ENCODE measurements at regions not wholly inside any gene's neighbourhood (a gene's known extent, or its start where the extent isn't known, plus 50 kb on each side); places are given as distances from the start of the nearest gene placed in this dataset.

DNA sequence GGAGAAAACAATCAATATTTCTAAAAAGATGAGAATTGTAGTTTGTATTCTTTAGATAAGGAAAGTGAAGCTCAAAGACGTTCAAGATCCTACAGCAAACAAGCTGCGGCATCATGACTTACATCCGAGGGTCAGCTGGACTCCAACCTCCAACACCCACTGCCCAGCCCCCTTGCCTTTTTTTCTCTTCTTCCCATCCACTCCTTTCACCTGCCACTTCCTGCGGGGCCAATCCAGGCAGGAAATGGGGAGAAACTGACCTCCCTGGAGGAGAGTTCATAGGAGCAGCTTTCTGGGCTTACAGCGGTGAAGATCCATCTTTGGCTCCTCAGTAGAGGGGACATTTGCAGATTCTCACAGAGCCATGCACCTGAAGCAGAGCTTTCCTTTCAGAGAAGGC is 361.5 kb downstream of the PTPRU start:
- Histone ChIP-seq H3K27me3 (replicated peaks; ENCODE audit: control insufficient read depth, insufficient read depth, low read length) (no peaks in the 10 kb centered on the region; the same call in 1 of the 2 replicates), H3K4me3 (ENCODE audit: low read depth, low read length) (no peak overlapping the region), H3K36me3 (ENCODE audit: control insufficient read depth, insufficient read depth, low read length) (no peaks in the 10 kb centered on the region), H3K4me1 (no peaks in the 10 kb centered on the region), H3K9me3 (no peaks in the 10 kb centered on the region)
- BruUV-seq (replicated peaks): no TSS peak
- intact Hi-C loops (cut with micrococcal nuclease; ENCODE audit: unreplicated experiment): no loop called here
- no peaks in the 10 kb centered on the region for H3K4me1 Mint-ChIP-seq (ENCODE audit: low read depth, unreplicated experiment)
- no peak overlapping the region for H3K4me3 Mint-ChIP-seq (ENCODE audit: unreplicated experiment)
- no peaks in the 10 kb centered on the region for H3K36me3 Mint-ChIP-seq (ENCODE audit: insufficient read depth, unreplicated experiment)
- TF ChIP-seq CTCF (IDR thresholded peaks at IDR 0.05; ENCODE audit: insufficient read depth in 1 of 2, low read depth in 1 of 2, low read length in 1 of 2, severe bottlenecking in 1 of 2, unreplicated experiment in 1 of 2): no peak
- DNase-seq: no peak
- no peak overlapping the region for H3K27ac Mint-ChIP-seq (ENCODE audit: unreplicated experiment)
- H3K9me3 Mint-ChIP-seq (ENCODE audit: unreplicated experiment): no peaks in the 10 kb centered on the region
- ChIA-PET CTCF (no interaction called here), POLR2A (no interaction called here)
- peaks cover 5% of the 10 kb centered on the region for H3K27me3 Mint-ChIP-seq (ENCODE audit: insufficient read depth, unreplicated experiment)

DNA sequence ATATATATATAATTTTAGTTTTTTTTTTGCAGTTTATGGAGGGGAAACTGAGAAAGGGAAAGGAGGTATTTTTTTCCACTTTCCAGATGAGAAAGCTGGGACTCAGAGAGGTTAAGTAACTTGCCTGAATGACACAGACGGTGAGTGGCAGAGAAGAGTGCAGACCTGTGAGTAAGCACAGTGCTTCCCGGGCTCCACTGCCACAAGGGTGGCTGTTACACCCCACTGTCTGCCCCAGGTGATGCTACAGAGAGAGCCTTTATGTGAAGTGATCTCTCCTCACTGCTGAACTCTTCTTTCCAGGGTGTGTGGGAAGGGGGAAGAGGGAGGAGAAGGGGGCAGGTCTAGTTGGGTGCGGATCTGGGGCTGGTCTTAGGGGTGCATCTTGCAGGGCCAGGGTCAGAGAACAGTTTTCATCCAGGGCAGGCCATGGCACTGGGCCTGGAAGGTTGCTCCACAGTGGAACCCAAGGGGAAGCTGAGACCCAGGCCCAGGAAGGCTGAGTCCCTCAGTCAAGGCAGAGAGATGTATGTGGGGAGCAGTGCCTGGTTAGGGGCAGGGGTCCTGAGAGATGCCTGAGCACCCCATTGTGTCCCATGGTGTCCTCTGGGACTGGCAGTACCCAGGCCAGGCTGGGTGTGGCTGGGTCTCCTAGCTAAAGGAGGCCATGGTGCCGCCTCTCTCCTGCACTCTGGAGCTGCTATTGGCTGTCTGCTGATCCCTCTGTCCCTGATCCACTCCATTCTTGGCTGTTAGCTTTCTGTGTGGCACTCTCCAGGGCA is 357.5 kb downstream of the PTPRU start:
- no peaks in the 10 kb centered on the region for H3K9me3 Mint-ChIP-seq (ENCODE audit: unreplicated experiment)
- ChIA-PET CTCF (no interaction called here), POLR2A (no interaction called here)
- no peak overlapping the region for H3K27ac Mint-ChIP-seq (ENCODE audit: unreplicated experiment)
- H3K9me3 ChIP-seq: no peaks in the 10 kb centered on the region
- no peaks in the 10 kb centered on the region for H3K36me3 Mint-ChIP-seq (ENCODE audit: insufficient read depth, unreplicated experiment)
- no TSS peak for BruUV-seq (replicated peaks)
- no peaks in the 10 kb centered on the region; the same call in 1 of the 2 replicates for H3K27me3 ChIP-seq (replicated peaks; ENCODE audit: control insufficient read depth, insufficient read depth, low read length)
- no peak overlapping the region for H3K4me3 Mint-ChIP-seq (ENCODE audit: unreplicated experiment)
- no peaks in the 10 kb centered on the region for H3K4me1 ChIP-seq
- no peak overlapping the region for H3K4me3 ChIP-seq (ENCODE audit: low read depth, low read length)
- H3K27me3 Mint-ChIP-seq (ENCODE audit: insufficient read depth, unreplicated experiment): peaks cover 18% of the 10 kb centered on the region
- TF ChIP-seq CTCF (IDR thresholded peaks at IDR 0.05; ENCODE audit: insufficient read depth in 1 of 2, low read depth in 1 of 2, low read length in 1 of 2, severe bottlenecking in 1 of 2, unreplicated experiment in 1 of 2): no peak
- DNase-seq: no peak
- H3K36me3 ChIP-seq (ENCODE audit: control insufficient read depth, insufficient read depth, low read length): no peaks in the 10 kb centered on the region
- intact Hi-C loops (cut with micrococcal nuclease; ENCODE audit: unreplicated experiment): no loop called here
- H3K4me1 Mint-ChIP-seq (ENCODE audit: low read depth, unreplicated experiment): no peaks in the 10 kb centered on the region

- TF ChIP-seq CTCF (IDR thresholded peaks at IDR 0.05; ENCODE audit: insufficient read depth in 1 of 2, low read depth in 1 of 2, low read length in 1 of 2, severe bottlenecking in 1 of 2, unreplicated experiment in 1 of 2): no peak
- Histone ChIP-seq H3K9me3 (no peaks in the 10 kb centered on the region), H3K36me3 (ENCODE audit: control insufficient read depth, insufficient read depth, low read length) (no peaks in the 10 kb centered on the region), H3K4me3 (ENCODE audit: low read depth, low read length) (no peak overlapping the region), H3K27me3 (replicated peaks; ENCODE audit: control insufficient read depth, insufficient read depth, low read length) (no peaks in the 10 kb centered on the region; the same call in 1 of the 2 replicates), H3K4me1 (no peaks in the 10 kb centered on the region)
- ChIA-PET POLR2A (no interaction called here), CTCF (no interaction called here)
- peaks cover 18% of the 10 kb centered on the region for H3K27me3 Mint-ChIP-seq (ENCODE audit: insufficient read depth, unreplicated experiment)
- BruUV-seq (replicated peaks): no TSS peak
- H3K27ac Mint-ChIP-seq (ENCODE audit: unreplicated experiment): no peak overlapping the region
- no peak overlapping the region for H3K4me3 Mint-ChIP-seq (ENCODE audit: unreplicated experiment)
- intact Hi-C loops (cut with micrococcal nuclease; ENCODE audit: unreplicated experiment): no loop called here
- no peaks in the 10 kb centered on the region for H3K36me3 Mint-ChIP-seq (ENCODE audit: insufficient read depth, unreplicated experiment)
- DNase-seq: no peak
- H3K9me3 Mint-ChIP-seq (ENCODE audit: unreplicated experiment): no peaks in the 10 kb centered on the region
- no peaks in the 10 kb centered on the region for H3K4me1 Mint-ChIP-seq (ENCODE audit: low read depth, unreplicated experiment)
Measured at GRCh38 chr1:29592731-29593130, 356.4 kb downstream of the PTPRU start.
